H1 (cell line): ENCODE measurements at regions not wholly inside any gene's neighbourhood (a gene's known extent, or its start where the extent isn't known, plus 50 kb on each side); places are given as distances from the start of the nearest gene placed in this dataset.

ENCODE experiments used
- EGR1 ChIP-seq: IDR thresholded peaks from 2 replicates; pipeline ENCODE4 v1.6.1; 2011; ENCODE audit warnings: low read depth, low read length, borderline replicate concordance
- PHF8 ChIP-seq: fragments of 200-600 bp; sonication (generic); conservative IDR thresholded peaks from 2 replicates; pipeline ENCODE4 v1.7.1; 2012; ENCODE audit warnings: low read depth, mild to moderate bottlenecking, inconsistent platforms, low read length, moderate library complexity

DNA sequence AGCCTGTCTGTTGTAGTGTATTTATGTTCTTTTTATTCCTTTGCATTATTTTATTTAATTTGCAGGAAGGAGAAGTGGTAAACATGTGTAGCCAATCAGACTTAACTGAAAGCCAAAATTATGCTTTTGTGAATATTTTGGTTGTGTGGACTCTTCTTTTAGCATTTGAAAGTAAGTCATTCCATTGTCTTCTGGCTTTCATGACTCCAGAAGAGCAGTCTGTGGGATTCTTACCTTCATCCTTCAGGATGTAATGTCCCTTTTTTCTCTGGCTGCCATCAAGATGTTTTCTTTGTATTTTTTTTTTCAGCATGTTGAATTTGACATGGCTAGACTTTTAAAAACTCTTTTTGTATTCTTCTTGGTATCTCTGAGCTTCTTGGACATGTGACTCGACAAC lies 895.2 kb upstream of the ZEB2 start:
- no peak for TF ChIP-seq PHF8
- no peak for TF ChIP-seq EGR1
